K562 (cell line): ENCODE measurements at regions not wholly inside any gene's neighbourhood (a gene's known extent, or its start where the extent isn't known, plus 50 kb on each side); places are given as distances from the start of the nearest gene placed in this dataset.

ENCODE experiments used
- ATF4 ChIP-seq: fragments of 450-650 bp; formaldehyde crosslinking; IDR thresholded peaks from 2 replicates; pipeline ENCODE4 v1.4.0; 2022; ENCODE audit warnings: mild to moderate bottlenecking, moderate library complexity
- CC2D1A ChIP-seq: fragments of 450-650 bp; IDR thresholded peaks from 2 replicates; pipeline ENCODE4 v1.6.1; 2017; ENCODE audit warnings: mild to moderate bottlenecking
- CREB3 ChIP-seq: fragments of 450-650 bp; conservative IDR thresholded peaks from 2 replicates; pipeline ENCODE4 v1.6.1; 2016; ENCODE audit warnings: missing genetic modification characterization, low read depth, mild to moderate bottlenecking, missing compliant biosample characterization, moderate library complexity
- CREM ChIP-seq: IDR thresholded peaks from 2 replicates; pipeline ENCODE4 v1.6.1; 2014; ENCODE audit warnings: antibody characterized with exemption, low read depth
- CTBP1 ChIP-seq: fragments of 450-650 bp; IDR thresholded peaks from 2 replicates; pipeline ENCODE4 v1.6.1; 2016; ENCODE audit warnings: borderline replicate concordance
- ELF1 ChIP-seq: fragments of 200-800 bp; sonication (Bioruptor generic); IDR thresholded peaks from 2 replicates; pipeline ENCODE4 v1.6.1; 2016; ENCODE audit warnings: missing genetic modification characterization, missing compliant biosample characterization
- MBD2 ChIP-seq: sonication (generic); IDR thresholded peaks from 2 replicates; pipeline ENCODE4 v1.6.1; 2016; ENCODE audit warnings: low read depth, borderline replicate concordance
- MCM7 ChIP-seq, 2 experiments: fragments of 450-650 bp; IDR thresholded peaks; 2 replicates each; pipeline ENCODE4 v1.6.1; 2016 to 2018
- RNF219 ChIP-seq: fragments of 250-450 bp; sonication (Bioruptor Pico); IDR thresholded peaks from 2 replicates; pipeline ENCODE4 v1.5.0; 2022; ENCODE audit warnings: mild to moderate bottlenecking
- SFPQ ChIP-seq: fragments of 200-400 bp; formaldehyde crosslinking; IDR thresholded peaks from 2 replicates; pipeline ENCODE4 v1.6.1; 2017; ENCODE audit warnings: mild to moderate bottlenecking, low read depth, low read length, moderate library complexity
- SMARCA4 ChIP-seq: fragments of 450-650 bp; IDR thresholded peaks from 2 replicates; pipeline ENCODE4 v1.6.1; 2016
- ZNF318 ChIP-seq, 2 experiments: fragments of 450-650 bp; IDR thresholded peaks; 2 replicates each; pipeline ENCODE4 v1.6.1; 2016; ENCODE audit warnings: mild to moderate bottlenecking in 2 of 2, borderline replicate concordance in 1 of 2, low read depth in 1 of 2, moderate library complexity in 1 of 2
- ZNF695 ChIP-seq: fragments of 450-650 bp; formaldehyde crosslinking; IDR thresholded peaks from 2 replicates; pipeline ENCODE4 v1.4.0; 2020; ENCODE audit warnings: mild to moderate bottlenecking, moderate library complexity

- TF ChIP-seq RNF219 (CRISPR knock-in tag) (0 out of 2 replicates have a peak, but pooled peaks have one; percentile 0), MCM7 (IDR thresholded peaks at IDR 0.05) (no peak), CTBP1 (peak; percentile 6; the same call in 1 of the 2 replicates), CREM (no peak), ATF4 (CRISPR knock-in tag) (no peak), SFPQ (no peak), ELF1 (no peak), SMARCA4 (peak; percentile 90), MBD2 (peak; percentile 65), CREB3 (tag) (no peak), CC2D1A (peak; percentile 68; the same call in 1 of the 2 replicates), ZNF318 (IDR thresholded peaks at IDR 0.05; ENCODE audit: borderline replicate concordance in 1 of 2, low read depth in 1 of 2) (peak in 1 of 2 experiments; percentile 44; a peak in 1 of 4 replicates), ZNF695 (no peak)
Observed at GRCh38 chr16:85554114-85554888, 58.8 kb upstream of the GSE1 start (continued).
